ENCODE measurements at regions not wholly inside any gene's neighbourhood (a gene's known extent, or its start where the extent isn't known, plus 50 kb on each side); places are given as distances from the start of the nearest gene placed in this dataset.

- no peaks in the 10 kb centered on the region for H3K9me3 ChIP-seq (ENCODE audit: control insufficient read depth in 1 of 2, insufficient read depth in 1 of 2, low read depth in 1 of 2, low read length in 2 of 2)
Observed at GRCh38 chr4:170202721-170203120, 113.0 kb upstream of the AADAT start.

More at GRCh38 chr4:170202721-170203120, 113.0 kb upstream of the AADAT start:
- BruUV-seq (replicated peaks) = no TSS peak
- H3K9me2 ChIP-seq (ENCODE audit: insufficient read depth) = no peaks in the 10 kb centered on the region
- intact Hi-C loops (cut with micrococcal nuclease) = no loop called here
- ATAC-seq (no peak), DNase-seq (ENCODE audit: low read depth, low spot score) (no peak)
- H2AFZ ChIP-seq (ENCODE audit: low read depth, low read length, poor library complexity, severe bottlenecking) = no peak overlapping the region
- ChIA-PET RAD21 (ENCODE audit: low non-redundant PET in 1 of 2, low total read pairs in 2 of 2, uncharacterized antibody in 2 of 2, unreplicated experiment in 2 of 2) (no interaction called here), POLR2A (no interaction called here), CTCF (no interaction called here)
- no peak overlapping the region for H3K9ac ChIP-seq (ENCODE audit: low read length)
- no peaks in the 10 kb centered on the region for H4K20me1 ChIP-seq (ENCODE audit: insufficient read depth)
- no peaks in the 10 kb centered on the region for H3K79me2 ChIP-seq (ENCODE audit: insufficient read depth, low read length)
- no peaks in the 10 kb centered on the region for H3K27me3 ChIP-seq (ENCODE audit: insufficient read depth, low read length)
- no peak overlapping the region for H3K4me3 ChIP-seq (replicated peaks in 1 of 2; ENCODE audit: low read depth in 1 of 2, low read length in 2 of 2)
- no peaks in the 10 kb centered on the region for H3K36me3 ChIP-seq (ENCODE audit: control insufficient read depth in 1 of 2, insufficient read depth in 2 of 2, low read length in 2 of 2)
- no peak for TF ChIP-seq REST (IDR thresholded peaks at IDR 0.05; ENCODE audit: low read depth)
- TF ChIP-seq RAD21 (IDR thresholded peaks at IDR 0.05; ENCODE audit: low read depth) = no peak
- TF ChIP-seq TCF7L2 (IDR thresholded peaks at IDR 0.05; ENCODE audit: borderline replicate concordance, extremely low read depth, insufficient read depth, insufficient read length) = no peak
- TF ChIP-seq CBX3 (IDR thresholded peaks at IDR 0.05; ENCODE audit: low read depth) = no peak
- TF ChIP-seq POLR2A (IDR thresholded peaks at IDR 0.05; ENCODE audit: borderline replicate concordance, extremely low read depth, insufficient read depth, insufficient read length) = no peak
- TF ChIP-seq ATF3 (IDR thresholded peaks at IDR 0.05) = no peak
- TF ChIP-seq POLR2AphosphoS5 (IDR thresholded peaks at IDR 0.05; ENCODE audit: low read depth, low read length) = no peak
- no peak for TF ChIP-seq CTCF (IDR thresholded peaks at IDR 0.05 in 2 of 3, conservative IDR thresholded peaks at IDR 0.05 in 1 of 3; ENCODE audit: borderline replicate concordance in 1 of 3, insufficient read depth in 1 of 3, low read depth in 2 of 3, low read length in 2 of 3)
- TF ChIP-seq, protein P1, sequence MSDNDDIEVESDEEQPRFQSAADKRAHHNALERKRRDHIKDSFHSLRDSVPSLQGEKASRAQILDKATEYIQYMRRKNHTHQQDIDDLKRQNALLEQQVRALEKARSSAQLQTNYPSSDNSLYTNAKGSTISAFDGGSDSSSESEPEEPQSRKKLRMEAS (IDR thresholded peaks at IDR 0.05) = no peak
- TF ChIP-seq EGR1 (IDR thresholded peaks at IDR 0.05; ENCODE audit: low read depth) = no peak
- no peak for TF ChIP-seq SP1 (IDR thresholded peaks at IDR 0.05; ENCODE audit: low read depth)
- TF ChIP-seq SIN3A (IDR thresholded peaks at IDR 0.05; ENCODE audit: low read depth) = no peak
- no peak overlapping the region for H3K27ac ChIP-seq (ENCODE audit: low read depth, low read length)
- no peak overlapping the region for H3K4me2 ChIP-seq (ENCODE audit: low read length)
- H3K4me1 ChIP-seq (ENCODE audit: control insufficient read depth in 1 of 2, insufficient read depth in 2 of 2, low read length in 2 of 2) = no peaks in the 10 kb centered on the region
